ENCODE measurements at regions not wholly inside any gene's neighbourhood (a gene's known extent, or its start where the extent isn't known, plus 50 kb on each side); places are given as distances from the start of the nearest gene placed in this dataset.

DNA sequence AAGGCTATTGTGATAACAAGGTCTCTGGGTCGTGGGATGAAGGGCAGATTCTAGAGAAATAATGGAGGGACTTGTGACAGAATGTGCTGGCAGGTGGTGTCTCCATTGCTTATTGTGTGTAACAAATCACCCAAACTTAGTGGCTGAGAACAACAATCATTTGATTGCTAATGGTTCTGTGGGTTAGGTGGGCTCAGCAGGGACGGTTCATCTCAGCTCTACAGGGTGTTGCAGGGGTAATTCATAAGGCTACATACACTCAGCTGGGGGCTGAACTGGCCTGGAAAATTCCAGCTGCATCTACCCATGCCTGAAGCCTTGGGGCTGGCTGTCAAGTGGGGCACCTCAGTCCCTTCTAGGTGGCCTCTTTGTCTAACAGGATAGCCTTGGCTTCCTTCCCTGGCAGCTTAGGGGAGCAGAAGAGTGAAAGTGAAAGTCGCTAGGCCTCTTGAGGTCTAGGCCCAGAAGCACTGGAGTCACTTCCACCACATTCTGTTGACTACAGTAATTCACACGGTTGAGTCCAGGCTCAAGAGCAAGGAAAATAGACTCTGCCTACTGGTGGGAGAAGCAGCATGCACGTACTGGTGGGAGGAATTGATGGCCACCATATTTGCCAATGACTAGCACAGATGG, 308.9 kb downstream of the MN1 start:
- DNase-seq: no peak

DNA sequence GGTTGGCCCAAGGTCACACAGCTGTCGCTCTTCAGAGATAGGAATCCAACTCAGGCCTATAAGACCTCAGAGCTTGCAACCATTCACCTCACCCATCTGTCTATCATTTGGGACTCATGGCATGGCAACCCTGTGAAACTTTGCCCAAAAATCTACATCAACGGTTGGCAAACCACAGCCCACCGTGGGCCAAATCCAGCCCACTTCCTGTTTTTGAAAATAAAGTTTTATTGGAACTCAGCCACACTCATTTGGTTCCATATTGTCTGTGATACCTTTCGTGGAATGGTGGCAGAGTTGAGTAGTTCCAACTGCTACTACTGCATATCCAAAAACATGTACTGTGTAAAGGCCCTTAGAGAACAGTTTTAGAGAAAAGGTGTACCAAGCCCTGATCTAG, 307.8 kb downstream of the MN1 start:
- no peak for DNase-seq

DNA sequence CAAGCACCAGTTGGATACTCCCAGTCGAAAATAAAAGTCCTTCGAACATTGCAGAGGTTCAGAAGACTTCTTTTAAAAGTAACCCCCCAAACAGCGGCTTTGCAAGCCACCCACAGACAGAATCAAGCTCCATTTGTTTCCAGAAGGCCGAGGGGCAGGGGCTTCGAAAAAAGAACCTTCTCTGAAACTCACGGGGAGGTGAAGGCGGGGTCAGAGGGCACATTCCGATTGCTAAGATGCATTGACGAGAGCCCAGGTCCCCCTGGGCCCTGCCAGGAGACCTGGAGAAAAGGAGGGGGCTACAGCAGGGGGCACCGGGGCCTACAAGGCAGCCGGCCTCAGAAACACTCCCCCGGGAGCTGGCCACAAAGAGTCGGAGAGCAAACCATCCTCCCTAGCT, 306.8 kb downstream of the MN1 start:
- DNase-seq: no peak

GRCh38 chr22:27495325-27495724, 306.2 kb downstream of the MN1 start:
- DNase-seq: no peak

- no peak for DNase-seq
Measured at GRCh38 chr22:27499121-27499520, 302.4 kb downstream of the MN1 start.

DNA sequence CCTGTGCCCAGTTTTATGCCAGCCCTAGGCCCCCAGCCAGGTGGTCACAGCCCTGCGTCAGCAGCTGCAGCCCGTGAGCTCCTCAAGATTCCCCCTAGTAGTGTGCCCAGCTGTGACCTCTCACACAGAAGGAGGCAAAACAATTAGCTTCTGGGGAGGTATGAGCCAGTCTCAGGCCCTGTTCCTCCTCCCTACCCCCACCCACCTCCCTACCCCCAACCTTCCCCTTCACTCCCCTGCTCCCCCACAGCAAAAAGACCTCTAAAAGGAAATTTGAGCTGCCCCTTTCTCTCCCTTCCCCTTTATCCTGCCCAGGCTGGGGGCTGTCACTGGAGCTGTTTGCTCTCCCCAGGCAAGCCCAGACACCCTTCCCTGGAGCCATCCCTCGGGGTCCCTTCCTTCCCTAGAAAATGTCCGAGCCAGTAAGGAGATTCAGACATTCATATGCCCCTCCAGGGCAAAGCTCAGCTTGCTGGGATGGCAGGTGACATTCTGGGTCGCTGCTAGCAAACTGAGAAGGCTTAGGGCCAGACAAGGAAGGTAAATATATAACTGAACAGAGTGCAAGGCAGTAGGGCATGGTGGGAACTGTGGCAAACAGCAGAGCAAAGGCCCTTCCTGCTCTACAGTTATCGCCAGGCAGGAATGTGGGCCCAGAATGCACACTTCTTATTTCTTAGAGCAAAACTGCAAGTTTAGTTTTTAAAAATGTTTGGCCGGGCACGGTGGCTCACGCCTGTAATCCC, 300.2 kb downstream of the MN1 start:
- no peak for DNase-seq

- no peak for DNase-seq
Measured at GRCh38 chr22:27502327-27502726, 299.2 kb downstream of the MN1 start.

GRCh38 chr22:27504360-27505253, 296.9 kb downstream of the MN1 start:
- no peak for DNase-seq

- no peak for DNase-seq
Measured at GRCh38 chr22:27507111-27507611, 294.4 kb downstream of the MN1 start.

DNA sequence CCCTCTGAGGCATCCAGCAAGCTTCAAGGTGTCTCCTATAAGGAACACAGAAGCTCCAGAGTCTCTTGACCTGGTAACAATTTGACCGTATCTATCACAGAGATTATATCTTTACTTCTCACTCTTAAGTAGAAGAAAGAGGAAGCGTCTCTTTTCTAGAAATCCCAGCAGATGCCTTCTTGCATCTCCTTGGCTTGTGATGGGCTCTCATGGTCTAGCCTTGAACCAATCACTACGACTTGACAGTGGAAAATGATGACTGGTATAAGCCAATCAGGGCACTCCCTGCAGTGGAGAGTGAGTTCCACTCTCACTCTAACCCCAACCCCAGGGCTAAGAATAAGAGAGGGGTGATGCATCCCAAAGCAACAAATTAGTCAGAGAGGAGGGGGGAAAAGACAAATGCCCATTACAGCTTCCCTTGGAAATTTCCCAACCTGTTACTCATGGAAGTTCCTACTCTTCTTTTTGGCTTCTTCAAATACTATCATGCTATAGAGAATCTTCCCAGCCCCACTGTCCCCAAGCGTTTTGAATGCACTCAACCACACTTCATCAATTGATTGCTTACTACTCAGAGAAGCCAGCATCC, 293.5 kb downstream of the MN1 start:
- DNase-seq: no peak

- DNase-seq: no peak
Measured at GRCh38 chr22:27509132-27509920, 292.2 kb downstream of the MN1 start.

GRCh38 chr22:27510024-27510423, 291.5 kb downstream of the MN1 start:
- no peak for DNase-seq

DNA sequence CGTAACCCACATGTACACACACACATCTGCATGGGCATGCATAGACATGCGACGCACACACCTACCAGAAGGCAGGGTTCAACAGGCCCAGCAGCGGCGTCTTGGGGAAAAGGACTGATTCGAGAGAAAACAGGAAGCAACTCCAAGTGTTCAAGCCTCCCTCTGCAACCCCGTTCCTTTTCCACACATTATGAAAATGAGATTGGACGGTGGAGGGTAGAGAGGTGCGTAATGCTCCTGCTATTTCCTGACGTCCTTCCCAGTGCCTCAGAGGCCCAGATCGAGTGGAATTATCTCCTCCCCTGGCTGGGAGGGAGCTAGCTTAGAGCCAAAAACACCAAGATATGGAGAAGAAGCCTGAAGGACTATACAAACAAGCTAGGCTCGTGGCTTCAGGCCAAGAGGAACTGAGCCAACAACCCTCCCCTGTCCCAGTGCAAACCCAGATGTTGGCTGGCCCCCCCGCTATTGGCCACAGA, 289.2 kb downstream of the MN1 start:
- DNase-seq: no peak

- DNase-seq: no peak
Measured at GRCh38 chr22:27513021-27513420, 288.5 kb downstream of the MN1 start.

DNA sequence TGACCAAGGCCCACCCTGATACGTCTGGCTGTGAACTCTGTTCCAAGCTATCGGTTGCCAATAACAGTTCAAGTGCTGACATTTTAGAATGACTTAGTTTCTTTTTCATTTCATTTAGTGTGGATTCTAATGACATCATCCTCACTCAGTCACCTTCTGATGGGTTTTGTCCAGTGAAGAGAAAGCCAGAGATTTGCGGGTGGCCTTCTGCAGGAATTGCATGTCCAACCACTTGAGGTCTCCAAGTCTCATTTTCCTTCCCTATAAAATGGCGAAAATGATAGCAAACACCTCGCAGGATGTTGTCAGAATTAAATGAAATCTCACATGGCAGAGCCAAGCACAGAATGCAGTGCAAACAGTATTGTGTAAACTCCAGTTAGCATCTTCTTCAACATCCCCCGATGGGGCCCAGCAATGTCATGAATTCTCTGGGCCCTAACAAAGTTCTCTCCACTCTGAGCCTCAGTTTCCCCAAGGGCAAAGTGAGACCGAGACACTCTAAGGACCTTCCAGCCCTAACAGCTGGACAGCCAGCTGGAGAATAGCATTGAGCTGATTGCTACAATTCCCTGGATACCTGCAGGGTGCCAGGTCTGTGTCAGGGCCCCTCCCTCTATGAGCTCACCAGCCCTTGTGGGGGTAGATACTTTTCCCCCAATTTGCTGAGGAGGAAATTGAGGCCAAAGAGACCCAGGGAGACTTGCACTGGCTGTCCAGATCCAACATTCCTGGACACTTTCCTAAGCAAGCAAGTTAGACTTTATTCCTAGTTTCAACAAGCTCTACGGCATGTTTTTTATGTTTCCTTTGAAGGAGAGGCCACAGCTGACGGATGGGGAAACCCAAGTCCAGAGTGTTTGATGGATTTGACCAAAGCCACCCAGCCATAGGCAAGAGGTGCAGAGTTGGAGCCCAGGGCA, 286.7 kb downstream of the MN1 start:
- no peak for DNase-seq

- no peak for DNase-seq
Measured at GRCh38 chr22:27517361-27518155, 284.0 kb downstream of the MN1 start.

DNA sequence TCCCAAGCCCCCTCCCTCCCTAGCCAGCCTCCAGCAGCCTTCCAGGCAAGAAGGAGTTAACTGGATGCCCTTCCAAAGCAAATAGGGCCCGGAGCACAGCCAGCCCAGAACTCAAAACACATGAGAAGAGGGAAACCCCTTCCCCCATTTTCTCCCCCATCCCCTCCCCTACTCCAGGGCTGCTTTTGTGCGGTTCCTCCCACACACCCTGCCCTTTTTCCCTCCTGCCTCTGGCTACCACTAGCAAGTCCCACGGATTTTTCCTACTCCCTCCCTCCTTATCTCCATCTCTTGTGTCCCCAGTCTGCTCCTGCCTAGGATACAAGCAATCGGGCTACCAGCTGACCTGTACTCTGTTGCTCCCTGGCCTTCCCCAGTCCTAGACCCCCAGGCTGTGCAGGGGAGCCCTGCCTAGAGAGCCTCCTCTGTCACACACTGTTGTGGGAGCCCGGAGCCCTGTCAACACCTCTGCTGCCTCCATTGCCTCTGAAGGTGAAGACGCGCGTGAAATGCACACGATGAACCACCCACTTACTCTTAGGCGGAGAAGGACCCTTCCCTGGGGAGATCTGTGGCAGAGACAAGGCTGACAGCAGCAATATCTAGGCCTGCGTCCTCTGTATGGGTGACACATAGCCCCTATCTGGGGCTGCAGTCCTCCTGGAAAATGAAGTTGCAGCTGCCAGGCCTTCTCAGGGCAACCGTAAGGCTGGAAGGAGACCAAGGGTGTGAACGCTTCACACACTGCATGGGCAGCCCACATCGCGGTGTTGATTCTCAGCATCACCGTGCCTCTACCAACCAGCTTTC, 282.8 kb downstream of the MN1 start:
- DNase-seq: no peak

- DNase-seq: no peak
Measured at GRCh38 chr22:27523711-27524110, 277.8 kb downstream of the MN1 start.

- DNase-seq: no peak
Measured at GRCh38 chr22:27525711-27526110, 275.8 kb downstream of the MN1 start.
